ENCODE measurements at regions not wholly inside any gene's neighbourhood (a gene's known extent, or its start where the extent isn't known, plus 50 kb on each side); places are given as distances from the start of the nearest gene placed in this dataset.

DNA sequence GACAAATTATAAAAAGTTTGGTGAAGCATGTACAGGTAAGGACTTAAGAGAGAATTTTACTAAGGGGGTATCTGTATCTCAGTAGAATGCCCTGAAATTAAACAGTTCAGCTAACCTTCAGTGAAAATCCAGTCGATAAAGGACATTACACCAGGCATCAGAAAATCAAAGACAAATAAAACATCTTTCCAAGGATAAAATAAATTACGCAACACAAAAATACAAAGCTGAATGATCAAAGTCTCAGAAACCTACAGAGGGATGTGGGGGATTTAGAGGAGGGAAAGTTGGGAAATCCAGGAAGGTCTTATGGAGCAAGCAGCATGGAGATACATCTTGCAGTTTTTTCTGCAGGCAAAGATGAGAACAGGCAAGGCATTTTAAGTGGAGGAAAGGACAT lies 384.1 kb downstream of the TNS1 start:
- no peak for TF ChIP-seq POLR2AphosphoS5 (IDR thresholded peaks at IDR 0.05; ENCODE audit: borderline replicate concordance, low read depth, low read length)
- TF ChIP-seq FOXP2 (optimal IDR thresholded peaks at IDR 0.05; ENCODE audit: control extremely low read depth, extremely low read length, insufficient read depth), result no peak

All from SK-N-MC (cell line).